A549 (cell line): ENCODE measurements at regions not wholly inside any gene's neighbourhood (a gene's known extent, or its start where the extent isn't known, plus 50 kb on each side); places are given as distances from the start of the nearest gene placed in this dataset.
"Not testable (repeated sequence)": the region's sequence is repeated elsewhere in the genome, so short reads cannot be mapped to it uniquely, and the experiment has no call there.

Source experiments
- MAZ ChIP-seq: fragments of 150-350 bp; IDR thresholded peaks from 2 replicates; pipeline ENCODE4 v1.6.1; 2014; ENCODE audit warnings: antibody characterized with exemption, low read depth, low read length, borderline replicate concordance
- USF2 ChIP-seq: fragments of 450-650 bp; IDR thresholded peaks from 2 replicates; pipeline ENCODE4 v1.6.1; 2014; ENCODE audit warnings: antibody characterized with exemption

GRCh38 chr2:65929664-65930063 lies 497.3 kb upstream of the SPRED2 start:
- TF ChIP-seq MAZ, USF2: not testable (repeated sequence)
